ENCODE measurements at regions not wholly inside any gene's neighbourhood (a gene's known extent, or its start where the extent isn't known, plus 50 kb on each side); places are given as distances from the start of the nearest gene placed in this dataset.

DNA sequence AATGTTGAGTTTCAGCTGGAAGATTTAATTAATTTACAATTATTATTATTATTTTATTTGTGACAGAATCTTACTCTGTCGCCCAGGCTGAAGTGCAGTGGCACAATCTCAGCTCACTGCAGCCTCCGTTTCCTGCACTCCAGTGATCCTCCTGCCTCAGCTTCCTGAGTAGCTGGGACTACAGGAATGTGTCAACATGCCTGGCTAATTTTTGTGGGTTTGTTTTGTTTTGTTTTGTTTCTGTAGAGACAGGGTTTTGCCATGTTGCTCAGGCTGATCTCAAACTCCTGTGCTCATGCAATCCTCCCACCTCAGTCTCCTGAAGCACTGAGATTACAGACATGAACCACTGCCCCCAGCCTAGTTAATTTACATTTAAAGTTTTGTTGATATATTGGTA lies 93.8 kb upstream of the MEOX2 start:
- no peak overlapping the region for H3K4me3 Mint-ChIP-seq
- no peaks in the 10 kb centered on the region for H3K9me3 Mint-ChIP-seq

DNA sequence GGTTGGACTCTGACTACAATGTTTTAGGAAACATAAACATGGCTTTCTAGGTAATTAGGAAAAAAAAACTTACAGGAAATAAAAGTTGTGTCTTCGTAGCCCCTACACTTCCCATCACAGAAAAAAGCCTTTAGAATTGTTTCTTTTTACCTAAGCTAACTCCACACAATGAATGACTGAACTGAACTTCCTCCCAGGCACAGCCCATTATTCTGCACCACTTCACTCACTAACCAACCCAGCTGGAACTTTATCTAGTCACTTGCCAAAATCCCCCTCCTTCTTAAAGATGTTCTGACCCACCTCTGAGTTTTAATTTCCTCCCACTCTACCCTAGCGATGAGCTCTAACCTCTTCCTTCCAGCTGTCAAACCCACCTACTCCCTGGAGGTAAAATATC lies 91.7 kb upstream of the MEOX2 start:
- H3K9me3 Mint-ChIP-seq = peaks cover 2% of the 10 kb centered on the region
- H3K27ac Mint-ChIP-seq = no peak overlapping the region
- no peaks in the 10 kb centered on the region for H3K36me3 Mint-ChIP-seq (ENCODE audit: low read depth)
- H3K27me3 Mint-ChIP-seq (ENCODE audit: insufficient read depth) = no peaks in the 10 kb centered on the region
- no peak overlapping the region for H3K4me3 Mint-ChIP-seq
- DNase-seq (ENCODE audit: low spot score) = no peak
- intact Hi-C loops (cut with micrococcal nuclease) = no loop called here
- no peaks in the 10 kb centered on the region for H3K4me1 Mint-ChIP-seq (ENCODE audit: low read depth)

More for the DNA sequence above, 93.8 kb upstream of the MEOX2 start:
- no peak for DNase-seq (ENCODE audit: low spot score)
- Mint-ChIP-seq H3K27ac (no peak overlapping the region), H3K36me3 (ENCODE audit: low read depth) (no peaks in the 10 kb centered on the region), H3K27me3 (ENCODE audit: insufficient read depth) (no peaks in the 10 kb centered on the region), H3K4me1 (ENCODE audit: low read depth) (no peaks in the 10 kb centered on the region)
- intact Hi-C loops (cut with micrococcal nuclease) = no loop called here

DNA sequence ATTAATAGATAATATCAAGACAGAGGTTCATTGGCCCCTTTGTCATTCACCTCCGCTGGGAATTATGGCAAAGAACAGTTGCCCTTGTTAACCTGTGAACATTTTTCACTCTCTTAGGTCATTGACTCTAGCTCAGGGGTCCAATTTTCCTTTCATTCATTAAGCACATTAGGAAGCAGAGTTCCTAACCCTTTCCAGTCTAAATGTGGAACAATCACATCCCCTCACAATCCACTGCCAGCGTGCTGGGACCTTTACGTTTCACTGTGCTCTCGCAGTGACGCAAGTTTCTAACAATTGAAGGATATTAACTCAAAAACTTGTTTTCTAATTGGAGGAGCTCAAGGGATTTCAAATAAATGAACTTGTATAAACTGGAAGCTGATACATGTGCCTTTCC lies 79.3 kb upstream of the MEOX2 start:
- Mint-ChIP-seq H3K9me3 (no peaks in the 10 kb centered on the region), H3K4me1 (ENCODE audit: low read depth) (no peaks in the 10 kb centered on the region), H3K27me3 (ENCODE audit: insufficient read depth) (no peaks in the 10 kb centered on the region), H3K27ac (no peak overlapping the region), H3K36me3 (ENCODE audit: low read depth) (no peaks in the 10 kb centered on the region), H3K4me3 (no peak overlapping the region)
- intact Hi-C loops (cut with micrococcal nuclease) = no loop called here
- no peak for DNase-seq (ENCODE audit: low spot score)

DNA sequence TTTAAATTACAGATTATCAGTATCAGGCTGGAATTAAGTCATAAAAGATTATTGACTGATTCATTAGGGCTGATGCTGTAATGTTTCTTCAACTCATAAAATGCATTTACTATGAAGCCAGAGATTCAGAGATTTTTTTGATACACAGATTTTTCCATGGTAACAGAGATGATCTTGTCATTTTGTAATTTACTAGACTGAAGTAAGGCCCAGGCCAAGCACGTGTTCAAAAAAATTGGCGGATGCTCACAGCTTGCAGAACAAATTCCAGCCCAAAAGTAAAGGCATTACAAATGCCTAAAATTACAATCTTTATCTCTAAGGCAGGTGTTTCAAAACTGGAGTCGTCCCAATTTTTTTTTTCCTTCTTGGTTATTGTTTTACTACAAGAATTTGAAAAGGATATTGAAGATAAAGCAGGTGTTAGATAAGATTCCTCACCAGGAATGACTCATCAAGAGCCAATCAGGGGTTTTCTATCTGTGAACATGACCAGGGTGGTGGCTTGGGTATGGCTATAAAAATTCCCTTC lies 78.4 kb upstream of the MEOX2 start:
- Mint-ChIP-seq H3K4me1 (ENCODE audit: low read depth) (no peaks in the 10 kb centered on the region), H3K27ac (no peak overlapping the region), H3K9me3 (no peaks in the 10 kb centered on the region), H3K4me3 (no peak overlapping the region), H3K36me3 (ENCODE audit: low read depth) (no peaks in the 10 kb centered on the region), H3K27me3 (ENCODE audit: insufficient read depth) (no peaks in the 10 kb centered on the region)
- DNase-seq (ENCODE audit: low spot score) = no peak
- intact Hi-C loops (cut with micrococcal nuclease) = no loop called here

DNA sequence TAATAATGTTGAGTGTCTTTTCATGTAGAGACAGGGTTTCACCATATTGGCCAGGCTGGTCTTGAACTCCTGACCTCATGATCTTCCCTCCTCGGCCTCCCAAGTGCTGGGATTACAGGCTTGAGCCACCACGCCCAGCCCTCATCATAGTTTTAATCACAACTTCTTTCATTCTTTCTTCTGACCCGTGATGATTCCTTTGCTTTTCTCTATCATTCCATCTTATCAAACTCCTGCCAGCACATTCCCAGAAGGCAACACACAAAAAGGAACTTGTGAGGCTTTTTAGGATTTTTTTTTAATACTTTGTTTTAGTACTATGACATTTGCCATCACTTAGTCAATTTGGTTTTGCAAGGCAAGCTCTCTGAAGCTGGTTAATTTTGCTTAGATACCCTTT lies 77.5 kb upstream of the MEOX2 start:
- H3K36me3 Mint-ChIP-seq (ENCODE audit: low read depth) = no peaks in the 10 kb centered on the region

DNA sequence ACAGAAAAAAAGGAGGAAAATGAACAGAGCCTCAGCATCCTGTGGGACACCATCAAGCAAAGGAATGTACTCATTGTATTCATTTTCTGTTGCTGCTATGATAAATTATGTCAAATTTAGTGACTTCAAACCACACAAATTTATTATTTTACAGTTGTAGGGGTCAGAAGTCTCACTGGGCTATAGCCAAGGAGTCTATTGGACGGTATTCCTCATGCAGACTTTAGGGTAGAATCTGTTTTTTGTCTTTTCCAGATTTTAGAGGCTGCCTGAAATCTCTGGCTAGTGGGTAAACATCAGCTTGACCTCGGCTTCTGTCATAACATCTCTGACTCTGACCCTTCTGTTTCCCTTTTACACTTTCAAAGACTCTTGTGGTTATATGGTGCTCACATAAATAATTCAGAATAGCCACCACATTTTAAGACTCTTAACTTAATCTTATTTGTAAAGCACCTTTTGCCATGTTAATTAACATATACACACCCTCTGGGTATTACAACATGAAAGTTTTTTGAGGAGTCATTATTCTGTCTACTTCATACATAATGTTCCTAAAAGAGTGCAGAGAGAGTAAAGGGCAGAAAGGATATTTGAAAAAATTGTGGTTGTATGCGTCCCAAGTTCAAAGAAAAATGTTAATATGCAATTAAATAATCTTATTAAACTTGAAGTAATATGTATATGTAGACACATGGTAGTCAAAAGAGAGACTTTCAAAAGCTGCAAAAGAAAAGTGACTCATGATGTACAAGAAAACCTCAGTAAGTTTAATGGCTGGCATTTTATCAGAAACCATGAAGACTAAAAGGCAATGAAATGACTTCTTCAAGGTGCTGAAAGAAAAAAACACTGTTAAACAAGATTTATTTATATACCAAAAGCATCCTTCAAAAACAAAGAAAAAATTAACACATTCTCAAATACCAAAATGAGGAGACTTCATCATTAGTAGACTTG lies 70.8 kb upstream of the MEOX2 start:
- Mint-ChIP-seq H3K36me3 (ENCODE audit: low read depth) (no peaks in the 10 kb centered on the region), H3K9me3 (peaks cover 5% of the 10 kb centered on the region), H3K27me3 (ENCODE audit: insufficient read depth) (no peaks in the 10 kb centered on the region), H3K4me3 (no peak overlapping the region), H3K4me1 (ENCODE audit: low read depth) (no peaks in the 10 kb centered on the region), H3K27ac (no peak overlapping the region)
- intact Hi-C loops (cut with micrococcal nuclease) = no loop called here
- DNase-seq (ENCODE audit: low spot score) = no peak

More for the DNA sequence above, 77.5 kb upstream of the MEOX2 start:
- intact Hi-C loops (cut with micrococcal nuclease) = no loop called here
- H3K27me3 Mint-ChIP-seq (ENCODE audit: insufficient read depth) = no peaks in the 10 kb centered on the region
- H3K4me3 Mint-ChIP-seq = no peak overlapping the region
- H3K9me3 Mint-ChIP-seq = no peaks in the 10 kb centered on the region
- no peak overlapping the region for H3K27ac Mint-ChIP-seq
- no peak for DNase-seq (ENCODE audit: low spot score)
- no peaks in the 10 kb centered on the region for H3K4me1 Mint-ChIP-seq (ENCODE audit: low read depth)

DNA sequence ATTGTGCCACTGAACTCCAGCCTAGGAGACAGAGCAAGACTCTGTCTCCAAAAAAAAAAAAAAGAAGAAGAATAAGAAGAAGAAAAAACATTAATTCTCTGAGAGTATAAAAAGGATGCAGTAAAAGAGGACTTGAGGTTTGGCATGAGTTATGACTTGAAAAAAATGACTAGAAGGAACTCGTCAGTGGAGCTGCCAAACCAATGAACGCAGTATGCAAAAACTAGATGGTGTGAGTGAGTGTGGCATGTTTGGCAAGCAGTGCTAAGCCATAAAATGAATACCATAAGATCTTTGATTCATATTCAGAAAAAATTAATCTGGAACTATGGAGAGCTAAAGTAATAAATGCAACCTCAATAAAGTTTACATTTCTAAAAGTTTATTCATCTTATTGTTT lies 68.6 kb upstream of the MEOX2 start:
- intact Hi-C loops (cut with micrococcal nuclease) = no loop called here

DNA sequence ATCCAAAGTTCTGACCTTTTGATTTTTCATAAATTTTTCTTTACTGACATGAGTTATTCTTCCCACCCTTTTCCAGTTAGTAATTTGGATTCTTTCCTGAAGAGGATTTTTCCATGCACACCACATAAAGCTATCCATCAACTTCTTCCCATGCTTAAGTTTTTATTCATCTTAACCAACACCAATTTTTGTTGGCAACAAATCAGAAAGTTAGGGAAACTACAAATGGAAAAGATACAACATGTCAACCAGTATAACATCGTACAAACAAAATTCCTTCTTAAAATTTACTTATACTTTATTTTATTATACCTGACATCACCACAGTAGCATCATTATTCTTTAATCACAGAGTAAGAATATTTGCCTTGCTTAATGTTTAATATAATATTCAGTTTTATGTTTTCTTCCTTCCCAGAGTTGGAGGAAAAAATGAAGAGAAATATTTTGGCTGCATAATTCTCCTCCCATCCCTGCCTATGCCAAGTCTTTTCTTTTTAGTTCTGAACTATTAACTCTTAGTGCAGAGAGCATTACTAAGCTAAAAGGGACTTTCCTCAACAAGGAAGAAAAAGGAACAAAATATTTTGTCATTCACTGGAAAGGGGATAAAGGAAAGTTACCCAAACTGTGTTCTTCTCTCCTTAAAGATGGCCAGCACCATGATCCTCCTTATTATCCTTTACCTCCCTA lies 67.5 kb upstream of the MEOX2 start:
- intact Hi-C loops (cut with micrococcal nuclease) = no loop called here
- H3K36me3 Mint-ChIP-seq (ENCODE audit: low read depth) = no peaks in the 10 kb centered on the region
- no peak overlapping the region for H3K27ac Mint-ChIP-seq
- DNase-seq (ENCODE audit: low spot score) = no peak
- no peak overlapping the region for H3K4me3 Mint-ChIP-seq
- H3K4me1 Mint-ChIP-seq (ENCODE audit: low read depth) = no peaks in the 10 kb centered on the region
- peaks cover 5% of the 10 kb centered on the region for H3K9me3 Mint-ChIP-seq
- no peaks in the 10 kb centered on the region for H3K27me3 Mint-ChIP-seq (ENCODE audit: insufficient read depth)

More for the DNA sequence above, 68.6 kb upstream of the MEOX2 start:
- Mint-ChIP-seq H3K27ac (no peak overlapping the region), H3K36me3 (ENCODE audit: low read depth) (no peaks in the 10 kb centered on the region), H3K4me1 (ENCODE audit: low read depth) (no peaks in the 10 kb centered on the region), H3K9me3 (peaks cover 5% of the 10 kb centered on the region), H3K4me3 (no peak overlapping the region), H3K27me3 (ENCODE audit: insufficient read depth) (no peaks in the 10 kb centered on the region)
- no peak for DNase-seq (ENCODE audit: low spot score)

DNA sequence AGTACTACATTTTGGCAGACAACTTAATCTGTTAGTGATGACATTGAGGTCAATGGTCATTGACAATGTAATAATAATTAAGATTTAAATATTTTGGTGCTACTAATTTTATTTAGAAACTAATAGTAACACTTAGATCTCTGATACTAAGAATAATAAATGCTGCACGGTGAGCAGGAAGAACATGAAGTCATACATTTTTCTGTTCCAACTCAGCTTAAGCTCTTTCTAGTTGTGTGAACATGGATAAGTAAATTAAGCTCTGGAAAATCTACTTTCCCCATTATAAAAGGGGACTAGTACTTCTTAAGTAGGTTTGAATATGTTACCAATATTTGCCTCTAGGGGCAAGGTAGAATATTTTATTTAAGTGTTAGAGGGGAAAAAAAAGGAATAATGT lies 65.9 kb upstream of the MEOX2 start:
- Mint-ChIP-seq H3K36me3 (ENCODE audit: low read depth) (no peaks in the 10 kb centered on the region), H3K27me3 (ENCODE audit: insufficient read depth) (no peaks in the 10 kb centered on the region), H3K4me3 (no peak overlapping the region), H3K4me1 (ENCODE audit: low read depth) (no peaks in the 10 kb centered on the region), H3K9me3 (peaks cover 5% of the 10 kb centered on the region), H3K27ac (no peak overlapping the region)
- no peak for DNase-seq (ENCODE audit: low spot score)
- intact Hi-C loops (cut with micrococcal nuclease) = no loop called here

DNA sequence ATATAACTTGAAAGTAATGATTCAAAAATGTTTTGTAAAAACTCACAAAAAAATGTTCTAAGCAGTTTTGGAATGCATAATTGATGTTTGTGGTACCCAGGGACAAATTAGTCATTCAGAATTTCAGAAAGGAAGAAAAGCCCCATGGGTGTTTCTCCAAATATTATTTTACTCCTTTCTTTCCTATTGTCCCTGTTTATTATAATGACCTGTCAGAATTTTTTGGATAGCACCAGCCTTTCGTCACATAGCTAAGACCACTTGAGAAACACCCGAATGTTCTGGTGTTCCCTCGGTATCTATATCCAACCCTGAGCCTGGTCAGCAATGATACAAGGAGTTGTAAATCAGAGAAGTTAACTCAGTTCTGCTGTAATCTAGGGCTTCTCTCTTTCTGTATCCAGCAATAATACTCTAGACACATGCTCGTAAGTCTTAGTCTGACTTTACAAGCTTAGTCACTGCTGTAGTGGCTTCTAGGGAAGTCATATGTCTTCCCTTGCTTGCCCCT lies 64.8 kb upstream of the MEOX2 start:
- Mint-ChIP-seq H3K27me3 (ENCODE audit: insufficient read depth) (no peaks in the 10 kb centered on the region), H3K27ac (no peak overlapping the region), H3K4me3 (no peak overlapping the region), H3K36me3 (ENCODE audit: low read depth) (no peaks in the 10 kb centered on the region), H3K4me1 (ENCODE audit: low read depth) (no peaks in the 10 kb centered on the region), H3K9me3 (peaks cover 5% of the 10 kb centered on the region)
- no peak for DNase-seq (ENCODE audit: low spot score)
- intact Hi-C loops (cut with micrococcal nuclease) = no loop called here

DNA sequence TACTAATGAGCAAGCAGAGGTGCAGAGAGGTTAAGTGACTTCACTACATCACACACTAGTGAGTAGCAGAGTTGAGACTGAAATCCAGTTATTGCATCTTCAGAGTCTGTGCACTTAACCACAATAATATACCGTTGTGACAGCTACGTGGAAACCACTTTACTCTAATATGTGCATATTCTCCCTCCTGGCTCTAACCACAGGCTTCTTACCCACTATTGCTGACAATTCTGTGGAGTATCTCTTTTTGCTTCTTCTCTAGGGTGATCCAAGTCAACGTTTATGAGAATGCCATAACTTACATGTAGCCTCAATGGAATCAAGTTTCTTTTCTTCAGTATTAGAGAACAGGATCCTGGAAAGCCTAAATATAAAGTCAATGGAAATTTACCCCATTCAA lies 64.2 kb upstream of the MEOX2 start:
- Mint-ChIP-seq H3K27me3 (ENCODE audit: insufficient read depth) (no peaks in the 10 kb centered on the region), H3K36me3 (ENCODE audit: low read depth) (no peaks in the 10 kb centered on the region), H3K4me1 (ENCODE audit: low read depth) (no peaks in the 10 kb centered on the region), H3K4me3 (no peak overlapping the region), H3K9me3 (peaks cover 5% of the 10 kb centered on the region), H3K27ac (no peak overlapping the region)
- intact Hi-C loops (cut with micrococcal nuclease) = no loop called here
- DNase-seq (ENCODE audit: low spot score) = no peak

DNA sequence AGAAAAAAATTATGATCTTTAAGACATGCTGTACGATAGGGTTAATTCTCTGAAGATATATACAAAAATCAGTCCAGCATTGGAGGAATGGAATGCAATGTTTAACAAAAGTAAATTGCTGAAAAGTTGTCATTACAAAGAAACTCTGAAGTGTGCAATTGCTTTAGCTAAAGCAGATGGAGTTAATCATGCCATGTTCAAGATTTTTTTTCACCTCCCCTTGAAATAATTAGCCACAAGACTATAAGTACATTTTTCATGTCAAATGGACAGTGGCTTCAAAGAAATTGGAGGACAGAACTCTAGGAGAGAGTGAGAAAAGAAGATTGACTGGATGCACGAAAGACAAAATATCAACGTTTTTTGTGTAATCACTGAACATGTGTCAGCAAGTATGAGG lies 63.1 kb upstream of the MEOX2 start:
- peaks cover 5% of the 10 kb centered on the region for H3K9me3 Mint-ChIP-seq
- no peaks in the 10 kb centered on the region for H3K4me1 Mint-ChIP-seq (ENCODE audit: low read depth)
- no peak overlapping the region for H3K27ac Mint-ChIP-seq
- no peak for DNase-seq (ENCODE audit: low spot score)
- no peak overlapping the region for H3K4me3 Mint-ChIP-seq
- intact Hi-C loops (cut with micrococcal nuclease) = no loop called here
- no peaks in the 10 kb centered on the region for H3K27me3 Mint-ChIP-seq (ENCODE audit: insufficient read depth)
- H3K36me3 Mint-ChIP-seq (ENCODE audit: low read depth) = no peaks in the 10 kb centered on the region

DNA sequence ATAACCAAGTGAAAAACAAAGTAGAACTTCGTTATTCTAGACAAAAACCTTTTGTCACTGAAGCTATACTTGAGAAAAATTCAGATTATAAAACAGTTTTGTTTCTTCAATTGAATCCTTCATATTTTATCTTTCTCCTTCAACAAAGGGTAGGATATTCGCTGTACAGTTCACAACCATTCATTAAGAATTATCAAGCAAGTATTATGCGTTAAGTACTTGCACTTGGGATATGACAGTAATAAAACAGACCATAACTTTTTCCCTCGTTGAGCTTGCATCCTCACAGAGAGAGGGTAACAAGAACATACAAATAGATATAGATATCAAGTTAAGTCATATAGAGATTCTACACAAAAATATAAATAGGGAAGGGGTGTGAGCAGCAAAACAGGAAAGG lies 61.2 kb upstream of the MEOX2 start:
- Mint-ChIP-seq H3K36me3 (ENCODE audit: low read depth) (no peaks in the 10 kb centered on the region), H3K27ac (no peak overlapping the region), H3K9me3 (no peaks in the 10 kb centered on the region), H3K4me3 (no peak overlapping the region), H3K27me3 (ENCODE audit: insufficient read depth) (no peaks in the 10 kb centered on the region), H3K4me1 (ENCODE audit: low read depth) (no peaks in the 10 kb centered on the region)
- intact Hi-C loops (cut with micrococcal nuclease) = no loop called here
- no peak for DNase-seq (ENCODE audit: low spot score)
